Large intestine (tissue), 3 donors: ENCODE measurements at regions not wholly inside any gene's neighbourhood (a gene's known extent, or its start where the extent isn't known, plus 50 kb on each side); places are given as distances from the start of the nearest gene placed in this dataset.

Experiments
- DNase-seq, 2 donors: peaks; one replicate each; pipeline versions ENCODE4 v3.0.0 to v3.0.0-alpha.2; 2013
- H3K27ac ChIP-seq: one replicate; pipeline ENCODE4 v1.5.1; 2013; ENCODE audit warnings: low read length
- H3K27me3 ChIP-seq: 2 replicates; pipeline ENCODE4 v1.6.1; 2013; ENCODE audit warnings: low read length; ENCODE audit not compliant: control insufficient read depth, insufficient read depth
- H3K36me3 ChIP-seq: 2 replicates; pipeline ENCODE4 v1.6.1; 2013; ENCODE audit warnings: low read length; ENCODE audit not compliant: control insufficient read depth, insufficient read depth
- H3K4me1 ChIP-seq: one replicate; pipeline ENCODE4 v1.6.1; 2013; ENCODE audit warnings: low read length; ENCODE audit not compliant: control insufficient read depth, insufficient read depth
- H3K4me3 ChIP-seq: one replicate; pipeline ENCODE4 v1.5.1; 2013; ENCODE audit warnings: low read length
- H3K9me3 ChIP-seq: one replicate; pipeline ENCODE4 v1.6.1; 2013; ENCODE audit warnings: mild to moderate bottlenecking, low read depth, low read length, moderate library complexity; ENCODE audit not compliant: control insufficient read depth
- WGBS: methylation state at CpG from one replicate; pipeline ENCODE4 v1.1.5; 2013; ENCODE audit warnings: low lambda C conversion rate; ENCODE audit not compliant: insufficient coverage; 5-methylcytosine and 5-hydroxymethylcytosine counted together

- Histone ChIP-seq H3K9me3 (no peaks in the 10 kb centered on the region), H3K27me3 (no peaks in the 10 kb centered on the region), H3K4me1 (no peaks in the 10 kb centered on the region), H3K4me3 (no peak overlapping the region), H3K27ac (no peak overlapping the region), H3K36me3 (no peaks in the 10 kb centered on the region)
- DNase-seq: no peak
- WGBS: no CpG with 5 or more reads among the region's 4 CpGs
Measured at GRCh38 chr1:192925609-192926008, 116.8 kb downstream of the RGS2 start.

- DNase-seq: no peak
- no peaks in the 10 kb centered on the region for H3K4me1 ChIP-seq
- no peaks in the 10 kb centered on the region for H3K36me3 ChIP-seq
- no peaks in the 10 kb centered on the region for H3K27me3 ChIP-seq
- H3K9me3 ChIP-seq: no peaks in the 10 kb centered on the region
- 80% methylated on average over 1 of the region's 5 CpGs for WGBS
- no peak overlapping the region for H3K4me3 ChIP-seq
- no peak overlapping the region for H3K27ac ChIP-seq
Measured at GRCh38 chr1:192926736-192927135, 117.9 kb downstream of the RGS2 start.

GRCh38 chr1:192927496-192927895 is 118.7 kb downstream of the RGS2 start:
- H3K4me1 ChIP-seq: no peaks in the 10 kb centered on the region
- no CpG with 5 or more reads among the region's 1 CpG for WGBS

GRCh38 chr1:192929597-192929996 is 120.8 kb downstream of the RGS2 start:
- 100% methylated on average over 1 of the region's 3 CpGs for WGBS
- Histone ChIP-seq H3K4me3 (no peak overlapping the region), H3K27me3 (no peaks in the 10 kb centered on the region), H3K36me3 (no peaks in the 10 kb centered on the region), H3K4me1 (no peaks in the 10 kb centered on the region), H3K27ac (no peak overlapping the region), H3K9me3 (no peaks in the 10 kb centered on the region)
- DNase-seq: no peak

More at GRCh38 chr1:192927496-192927895, 118.7 kb downstream of the RGS2 start:
- H3K27me3 ChIP-seq: no peaks in the 10 kb centered on the region
- H3K4me3 ChIP-seq: no peak overlapping the region
- H3K27ac ChIP-seq: no peak overlapping the region
- H3K36me3 ChIP-seq: no peaks in the 10 kb centered on the region
- no peaks in the 10 kb centered on the region for H3K9me3 ChIP-seq
- no peak for DNase-seq

- Histone ChIP-seq H3K36me3 (no peaks in the 10 kb centered on the region), H3K27ac (no peak overlapping the region), H3K9me3 (no peaks in the 10 kb centered on the region), H3K4me1 (no peaks in the 10 kb centered on the region), H3K4me3 (no peak overlapping the region), H3K27me3 (no peaks in the 10 kb centered on the region)
- WGBS: no CpG with 5 or more reads among the region's 1 CpG
- no peak for DNase-seq
Measured at GRCh38 chr1:192933744-192934143, 124.9 kb downstream of the RGS2 start.

GRCh38 chr1:192936313-192937018 is 122.7 kb downstream of the UCHL5 start:
- H3K36me3 ChIP-seq: no peaks in the 10 kb centered on the region
- no peaks in the 10 kb centered on the region for H3K27me3 ChIP-seq
- no peak overlapping the region for H3K27ac ChIP-seq
- H3K9me3 ChIP-seq: no peaks in the 10 kb centered on the region
- no peaks in the 10 kb centered on the region for H3K4me1 ChIP-seq
- DNase-seq: no peak
- no peak overlapping the region for H3K4me3 ChIP-seq
- WGBS: 100% methylated on average over 1 of the region's 1 CpG

- no peaks in the 10 kb centered on the region for H3K9me3 ChIP-seq
- no peaks in the 10 kb centered on the region for H3K4me1 ChIP-seq
- H3K4me3 ChIP-seq: no peak overlapping the region
- WGBS: 60% methylated on average over 1 of the region's 1 CpG
- DNase-seq: no peak
- H3K27ac ChIP-seq: no peak overlapping the region
- H3K27me3 ChIP-seq: no peaks in the 10 kb centered on the region
- H3K36me3 ChIP-seq: no peaks in the 10 kb centered on the region
Measured at GRCh38 chr1:192937128-192937527, 122.0 kb downstream of the UCHL5 start.

- Histone ChIP-seq H3K4me1 (no peaks in the 10 kb centered on the region), H3K9me3 (no peaks in the 10 kb centered on the region), H3K36me3 (no peaks in the 10 kb centered on the region), H3K27ac (no peak overlapping the region), H3K4me3 (no peak overlapping the region), H3K27me3 (no peaks in the 10 kb centered on the region)
- DNase-seq: peak; percentile 33 to 84
- WGBS: no CpG with 5 or more reads among the region's 2 CpGs
Measured at GRCh38 chr1:192939440-192939839, 119.7 kb downstream of the UCHL5 start.

GRCh38 chr1:192940658-192941057 is 118.5 kb downstream of the UCHL5 start:
- no peaks in the 10 kb centered on the region for H3K4me1 ChIP-seq
- no peaks in the 10 kb centered on the region for H3K36me3 ChIP-seq
- H3K4me3 ChIP-seq: no peak overlapping the region
- DNase-seq: no peak
- H3K27ac ChIP-seq: no peak overlapping the region
- H3K27me3 ChIP-seq: no peaks in the 10 kb centered on the region
- H3K9me3 ChIP-seq: no peaks in the 10 kb centered on the region

- Histone ChIP-seq H3K9me3 (no peaks in the 10 kb centered on the region), H3K4me1 (no peaks in the 10 kb centered on the region), H3K36me3 (no peaks in the 10 kb centered on the region), H3K27ac (no peak overlapping the region), H3K4me3 (no peak overlapping the region), H3K27me3 (no peaks in the 10 kb centered on the region)
- WGBS: 100% methylated on average over 2 of the region's 5 CpGs
- no peak for DNase-seq
Measured at GRCh38 chr1:192941722-192942411, 117.3 kb downstream of the UCHL5 start.

- Histone ChIP-seq H3K36me3 (no peaks in the 10 kb centered on the region), H3K4me3 (no peak overlapping the region), H3K9me3 (no peaks in the 10 kb centered on the region), H3K4me1 (no peaks in the 10 kb centered on the region), H3K27ac (no peak overlapping the region), H3K27me3 (no peaks in the 10 kb centered on the region)
- DNase-seq: no peak
- no CpG with 5 or more reads among the region's 3 CpGs for WGBS
Measured at GRCh38 chr1:192943108-192943507, 116.1 kb downstream of the UCHL5 start.
